ENCODE measurements at regions not wholly inside any gene's neighbourhood (a gene's known extent, or its start where the extent isn't known, plus 50 kb on each side); places are given as distances from the start of the nearest gene placed in this dataset.

- TF ChIP-seq ZNF24 (tag by site-specific recombination; IDR thresholded peaks at IDR 0.05) (no peak), ZNF274 (IDR thresholded peaks at IDR 0.05; ENCODE audit: low read length) (no peak), ZNF274 (tag by site-specific recombination; IDR thresholded peaks at IDR 0.05; ENCODE audit: borderline replicate concordance) (no peak), HOXC10 (CRISPR knock-in tag; IDR thresholded peaks at IDR 0.05) (no peak), ZNF121 (tag by site-specific recombination; IDR thresholded peaks at IDR 0.05) (no peak), ZBTB21 (tag by site-specific recombination; IDR thresholded peaks at IDR 0.05) (no peak), ZNF530 (tag by site-specific recombination; IDR thresholded peaks at IDR 0.05; ENCODE audit: low read depth) (no peak), ZSCAN30 (tag by site-specific recombination; IDR thresholded peaks at IDR 0.05) (no peak), ZBTB26 (tag by site-specific recombination; optimal IDR thresholded peaks at IDR 0.05) (no peak), TCF7L2 (IDR thresholded peaks at IDR 0.05; ENCODE audit: borderline replicate concordance, low read depth, low read length) (no peak)
These were observed 116.6 kb downstream of the ATXN3L start for GRCh38 chrX:13203271-13203670.
